ENCODE measurements at regions not wholly inside any gene's neighbourhood (a gene's known extent, or its start where the extent isn't known, plus 50 kb on each side); places are given as distances from the start of the nearest gene placed in this dataset.

DNA sequence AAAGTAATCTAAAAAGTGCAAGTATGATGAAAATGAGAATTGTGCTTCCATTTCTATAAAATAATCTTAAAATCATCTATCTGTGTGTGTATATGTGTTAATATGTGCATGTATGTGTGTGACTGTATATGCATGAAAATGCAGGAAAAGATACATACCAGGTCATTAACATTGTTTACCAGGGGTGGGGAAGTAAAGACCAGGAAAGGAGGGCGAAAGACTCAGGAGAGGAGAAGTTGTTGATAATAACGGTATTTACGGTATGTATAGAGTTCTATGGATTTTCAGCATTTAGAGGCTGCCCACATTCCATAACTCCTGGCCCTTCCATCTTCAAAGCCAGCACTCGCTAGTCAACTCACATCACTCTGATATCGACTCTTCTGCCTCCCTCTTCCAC is 111.0 kb upstream of the SPDL1 start (continued):
- TF ChIP-seq, protein P1, sequence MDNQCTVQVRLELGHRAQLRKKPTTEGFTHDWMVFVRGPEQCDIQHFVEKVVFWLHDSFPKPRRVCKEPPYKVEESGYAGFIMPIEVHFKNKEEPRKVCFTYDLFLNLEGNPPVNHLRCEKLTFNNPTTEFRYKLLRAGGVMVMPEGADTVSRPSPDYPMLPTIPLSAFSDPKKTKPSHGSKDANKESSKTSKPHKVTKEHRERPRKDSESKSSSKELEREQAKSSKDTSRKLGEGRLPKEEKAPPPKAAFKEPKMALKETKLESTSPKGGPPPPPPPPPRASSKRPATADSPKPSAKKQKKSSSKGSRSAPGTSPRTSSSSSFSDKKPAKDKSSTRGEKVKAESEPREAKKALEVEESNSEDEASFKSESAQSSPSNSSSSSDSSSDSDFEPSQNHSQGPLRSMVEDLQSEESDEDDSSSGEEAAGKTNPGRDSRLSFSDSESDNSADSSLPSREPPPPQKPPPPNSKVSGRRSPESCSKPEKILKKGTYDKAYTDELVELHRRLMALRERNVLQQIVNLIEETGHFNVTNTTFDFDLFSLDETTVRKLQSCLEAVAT (IDR thresholded peaks at IDR 0.05), result no peak
- TF ChIP-seq ATF1 (CRISPR knock-in tag; IDR thresholded peaks at IDR 0.05), result no peak
- TF ChIP-seq ATF1 (tag; IDR thresholded peaks at IDR 0.05), result no peak
- no peak for TF ChIP-seq FOXA1 (IDR thresholded peaks at IDR 0.05; ENCODE audit: borderline replicate concordance)
- TF ChIP-seq, protein P2, sequence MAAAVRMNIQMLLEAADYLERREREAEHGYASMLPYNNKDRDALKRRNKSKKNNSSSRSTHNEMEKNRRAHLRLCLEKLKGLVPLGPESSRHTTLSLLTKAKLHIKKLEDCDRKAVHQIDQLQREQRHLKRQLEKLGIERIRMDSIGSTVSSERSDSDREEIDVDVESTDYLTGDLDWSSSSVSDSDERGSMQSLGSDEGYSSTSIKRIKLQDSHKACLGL (CRISPR knock-in tag; IDR thresholded peaks at IDR 0.05; ENCODE audit: borderline replicate concordance, poor library complexity, severe bottlenecking), result no peak

DNA sequence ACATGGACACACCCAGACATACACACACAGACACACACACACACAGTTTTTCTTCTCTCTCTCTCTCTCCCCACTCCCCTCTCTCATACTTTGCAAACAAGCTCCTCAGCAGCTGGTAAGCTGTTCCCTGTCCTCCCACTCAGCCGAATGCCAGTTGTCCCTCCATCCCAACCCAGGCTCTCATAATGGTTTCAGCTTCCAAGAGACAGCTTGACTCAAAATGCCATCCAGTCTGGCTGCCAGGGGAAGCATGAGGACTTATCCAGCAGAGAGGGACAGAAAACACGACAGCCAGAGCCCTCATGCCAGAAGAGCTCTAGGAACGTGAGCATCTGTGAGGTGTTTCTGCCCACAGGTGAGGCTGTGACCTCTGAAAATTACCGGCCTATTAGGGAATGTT is 112.6 kb upstream of the SPDL1 start:
- Histone ChIP-seq H3K36me3 (ENCODE audit: control insufficient read depth, insufficient read depth, low read length) (no peaks in the 10 kb centered on the region), H3K4me3 (no peak overlapping the region), H3K4me1 (replicated peaks in 1 of 2; ENCODE audit: control insufficient read depth in 2 of 2, insufficient read depth in 2 of 2, low read length in 2 of 2) (no peaks in the 10 kb centered on the region), H3K9me1 (ENCODE audit: control insufficient read depth, insufficient read depth, low read length) (no peaks in the 10 kb centered on the region), H4K20me1 (replicated peaks; ENCODE audit: control insufficient read depth, insufficient read depth, low read length) (no peaks in the 10 kb centered on the region), H3K27me3 (ENCODE audit: control insufficient read depth in 2 of 2, insufficient read depth in 2 of 2, low read length in 2 of 2) (no peaks in the 10 kb centered on the region), H3K9me3 (replicated peaks; ENCODE audit: control insufficient read depth, insufficient read depth, low read depth, low read length) (no peaks in the 10 kb centered on the region), H3K4me2 (ENCODE audit: insufficient read depth, low read length) (no peak overlapping the region), H3K9ac (ENCODE audit: insufficient read depth in 1 of 2, low read depth in 2 of 2, low read length in 2 of 2) (no peak overlapping the region), H3K79me2 (ENCODE audit: control insufficient read depth, insufficient read depth, low read length) (no peaks in the 10 kb centered on the region), H3K27ac (ENCODE audit: extremely low read depth, low read depth, low read length) (no peak overlapping the region), H2AFZ (ENCODE audit: low read depth, low read length) (no peak overlapping the region)
- DNase-seq (ENCODE audit: extremely low read depth in 1 of 4, low spot score in 3 of 4) (no peak), FAIRE-seq (no peak), ATAC-seq (no peak)
- ChIA-PET POLR2A (no interaction called here), CTCF (ENCODE audit: low intra/inter-chr PET ratio) (no interaction called here)
- BruUV-seq (replicated peaks), result no TSS peak
- intact Hi-C loops (cut with micrococcal nuclease), result no loop called here
- in situ Hi-C loops (cut with MboI), result no loop called here
- WGBS (ENCODE audit: insufficient coverage, low coverage, missing lambda C conversion rate), result 0% methylated on average over 4 of the region's 4 CpGs
- TF ChIP-seq SMARCC2 (IDR thresholded peaks at IDR 0.05; ENCODE audit: low read depth), result no peak
- TF ChIP-seq YY1 (IDR thresholded peaks at IDR 0.05; ENCODE audit: borderline replicate concordance in 1 of 3, control insufficient read depth in 1 of 3, extremely low read depth in 1 of 3, insufficient read depth in 3 of 3, insufficient read length in 1 of 3, insufficient replicate concordance in 2 of 3, low read depth in 1 of 3, low read length in 2 of 3), result no peak
- TF ChIP-seq, protein P3, sequence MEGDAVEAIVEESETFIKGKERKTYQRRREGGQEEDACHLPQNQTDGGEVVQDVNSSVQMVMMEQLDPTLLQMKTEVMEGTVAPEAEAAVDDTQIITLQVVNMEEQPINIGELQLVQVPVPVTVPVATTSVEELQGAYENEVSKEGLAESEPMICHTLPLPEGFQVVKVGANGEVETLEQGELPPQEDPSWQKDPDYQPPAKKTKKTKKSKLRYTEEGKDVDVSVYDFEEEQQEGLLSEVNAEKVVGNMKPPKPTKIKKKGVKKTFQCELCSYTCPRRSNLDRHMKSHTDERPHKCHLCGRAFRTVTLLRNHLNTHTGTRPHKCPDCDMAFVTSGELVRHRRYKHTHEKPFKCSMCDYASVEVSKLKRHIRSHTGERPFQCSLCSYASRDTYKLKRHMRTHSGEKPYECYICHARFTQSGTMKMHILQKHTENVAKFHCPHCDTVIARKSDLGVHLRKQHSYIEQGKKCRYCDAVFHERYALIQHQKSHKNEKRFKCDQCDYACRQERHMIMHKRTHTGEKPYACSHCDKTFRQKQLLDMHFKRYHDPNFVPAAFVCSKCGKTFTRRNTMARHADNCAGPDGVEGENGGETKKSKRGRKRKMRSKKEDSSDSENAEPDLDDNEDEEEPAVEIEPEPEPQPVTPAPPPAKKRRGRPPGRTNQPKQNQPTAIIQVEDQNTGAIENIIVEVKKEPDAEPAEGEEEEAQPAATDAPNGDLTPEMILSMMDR (IDR thresholded peaks at IDR 0.05 in 2 of 3, conservative IDR thresholded peaks at IDR 0.05 in 1 of 3; ENCODE audit: insufficient read depth in 2 of 3, low read depth in 1 of 3, low read length in 3 of 3), result no peak
- TF ChIP-seq NR2C2 (CRISPR knock-in tag; IDR thresholded peaks at IDR 0.05), result no peak
- TF ChIP-seq NR2C2 (tag; IDR thresholded peaks at IDR 0.05), result no peak
- TF ChIP-seq, protein P4, sequence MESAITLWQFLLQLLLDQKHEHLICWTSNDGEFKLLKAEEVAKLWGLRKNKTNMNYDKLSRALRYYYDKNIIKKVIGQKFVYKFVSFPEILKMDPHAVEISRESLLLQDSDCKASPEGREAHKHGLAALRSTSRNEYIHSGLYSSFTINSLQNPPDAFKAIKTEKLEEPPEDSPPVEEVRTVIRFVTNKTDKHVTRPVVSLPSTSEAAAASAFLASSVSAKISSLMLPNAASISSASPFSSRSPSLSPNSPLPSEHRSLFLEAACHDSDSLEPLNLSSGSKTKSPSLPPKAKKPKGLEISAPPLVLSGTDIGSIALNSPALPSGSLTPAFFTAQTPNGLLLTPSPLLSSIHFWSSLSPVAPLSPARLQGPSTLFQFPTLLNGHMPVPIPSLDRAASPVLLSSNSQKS (CRISPR knock-in tag; IDR thresholded peaks at IDR 0.05), result no peak
- no peak for TF ChIP-seq KAT8 (IDR thresholded peaks at IDR 0.05; ENCODE audit: low read depth)
- TF ChIP-seq, protein P5, sequence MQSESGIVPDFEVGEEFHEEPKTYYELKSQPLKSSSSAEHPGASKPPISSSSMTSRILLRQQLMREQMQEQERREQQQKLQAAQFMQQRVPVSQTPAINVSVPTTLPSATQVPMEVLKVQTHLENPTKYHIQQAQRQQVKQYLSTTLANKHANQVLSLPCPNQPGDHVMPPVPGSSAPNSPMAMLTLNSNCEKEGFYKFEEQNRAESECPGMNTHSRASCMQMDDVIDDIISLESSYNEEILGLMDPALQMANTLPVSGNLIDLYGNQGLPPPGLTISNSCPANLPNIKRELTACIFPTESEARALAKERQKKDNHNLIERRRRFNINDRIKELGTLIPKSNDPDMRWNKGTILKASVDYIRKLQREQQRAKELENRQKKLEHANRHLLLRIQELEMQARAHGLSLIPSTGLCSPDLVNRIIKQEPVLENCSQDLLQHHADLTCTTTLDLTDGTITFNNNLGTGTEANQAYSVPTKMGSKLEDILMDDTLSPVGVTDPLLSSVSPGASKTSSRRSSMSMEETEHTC (IDR thresholded peaks at IDR 0.05), result no peak
- no peak for TF ChIP-seq STAT5B (CRISPR knock-in tag; IDR thresholded peaks at IDR 0.05)
- TF ChIP-seq NR3C1 (CRISPR knock-in tag; IDR thresholded peaks at IDR 0.05), result no peak
- TF ChIP-seq ARNT (IDR thresholded peaks at IDR 0.05), result no peak

Measured in K562 (cell line).